ENCODE measurements at regions not wholly inside any gene's neighbourhood (a gene's known extent, or its start where the extent isn't known, plus 50 kb on each side); places are given as distances from the start of the nearest gene placed in this dataset.

- Histone ChIP-seq H3K9me3 (no peaks in the 10 kb centered on the region), H3K36me3 (no peaks in the 10 kb centered on the region), H3K4me1 (peaks cover 0 to 11% (median 6%) of the 10 kb centered on the region in 4 donors), H3K27ac (no peak overlapping the region), H3K27me3 (no peaks in the 10 kb centered on the region), H3K4me3 (no peak overlapping the region)
- no peak for DNase-seq
- WGBS, 2 donors, result 59 to 66% methylated on average over 2 of the region's 2 CpGs
- TF ChIP-seq POLR2A (IDR thresholded peaks at IDR 0.05) (no peak), POLR2AphosphoS5 (IDR thresholded peaks at IDR 0.05) (no peak), EP300 (IDR thresholded peaks at IDR 0.05) (no peak), CTCF (IDR thresholded peaks at IDR 0.05) (no peak)
- intact Hi-C loops (cut with DNase I), result no loop called here
Measured at GRCh38 chr1:83102630-83103071, 896.3 kb downstream of the TTLL7 start.

GRCh38 chr1:83101406-83101805 is 897.5 kb downstream of the TTLL7 start:
- H3K9me3 ChIP-seq, result no peaks in the 10 kb centered on the region
- intact Hi-C loops (cut with DNase I), result no loop called here
- no peak overlapping the region for H3K27ac ChIP-seq
- no peak for TF ChIP-seq CTCF (IDR thresholded peaks at IDR 0.05)
- TF ChIP-seq POLR2A (IDR thresholded peaks at IDR 0.05), result no peak
- TF ChIP-seq POLR2AphosphoS5 (IDR thresholded peaks at IDR 0.05), result no peak
- TF ChIP-seq EP300 (IDR thresholded peaks at IDR 0.05), result no peak
- H3K27me3 ChIP-seq, result no peaks in the 10 kb centered on the region
- H3K36me3 ChIP-seq, result no peaks in the 10 kb centered on the region
- WGBS, 2 donors, result 73 to 83% methylated on average over 4 of the region's 4 CpGs
- H3K4me1 ChIP-seq, result peaks cover 0 to 11% (median 6%) of the 10 kb centered on the region in 4 donors
- DNase-seq, result no peak
- no peak overlapping the region for H3K4me3 ChIP-seq

GRCh38 chr1:83100133-83100532 is 898.8 kb downstream of the TTLL7 start:
- intact Hi-C loops (cut with DNase I), result no loop called here

GRCh38 chr1:83098791-83099190 is 900.1 kb downstream of the TTLL7 start:
- Histone ChIP-seq H3K4me3 (no peak overlapping the region), H3K27me3 (no peaks in the 10 kb centered on the region), H3K36me3 (no peaks in the 10 kb centered on the region), H3K27ac (no peak overlapping the region), H3K9me3 (no peaks in the 10 kb centered on the region), H3K4me1 (peaks cover 0 to 11% (median 6%) of the 10 kb centered on the region in 4 donors)
- TF ChIP-seq CTCF (IDR thresholded peaks at IDR 0.05) (no peak), POLR2A (IDR thresholded peaks at IDR 0.05) (no peak), POLR2AphosphoS5 (IDR thresholded peaks at IDR 0.05) (no peak), EP300 (IDR thresholded peaks at IDR 0.05) (no peak)
- WGBS, 2 donors, result 19 to 63% methylated on average over 1 of the region's 1 CpG
- no peak for DNase-seq
- intact Hi-C loops (cut with DNase I), result no loop called here

More at GRCh38 chr1:83100133-83100532, 898.8 kb downstream of the TTLL7 start:
- Histone ChIP-seq H3K9me3 (no peaks in the 10 kb centered on the region), H3K27ac (no peak overlapping the region), H3K27me3 (no peaks in the 10 kb centered on the region), H3K4me1 (peaks cover 0 to 11% (median 6%) of the 10 kb centered on the region in 4 donors), H3K36me3 (no peaks in the 10 kb centered on the region), H3K4me3 (no peak overlapping the region)
- TF ChIP-seq POLR2AphosphoS5 (IDR thresholded peaks at IDR 0.05), result no peak
- TF ChIP-seq EP300 (IDR thresholded peaks at IDR 0.05), result no peak
- TF ChIP-seq CTCF (IDR thresholded peaks at IDR 0.05), result no peak
- TF ChIP-seq POLR2A (IDR thresholded peaks at IDR 0.05), result no peak
- no peak for DNase-seq
- WGBS, 2 donors, result 95 to 96% methylated on average over 2 of the region's 2 CpGs

- no peak for DNase-seq
- no peaks in the 10 kb centered on the region for H3K9me3 ChIP-seq
- TF ChIP-seq POLR2A (IDR thresholded peaks at IDR 0.05), result no peak
- no peak for TF ChIP-seq CTCF (IDR thresholded peaks at IDR 0.05)
- no peak for TF ChIP-seq EP300 (IDR thresholded peaks at IDR 0.05)
- TF ChIP-seq POLR2AphosphoS5 (IDR thresholded peaks at IDR 0.05), result no peak
- no peak overlapping the region for H3K4me3 ChIP-seq
- peaks cover 0 to 9% (median 6%) of the 10 kb centered on the region in 4 donors for H3K4me1 ChIP-seq
- intact Hi-C loops (cut with DNase I), result no loop called here
- 73 to 77% methylated on average over 3 of the region's 3 CpGs for WGBS, 2 donors
- H3K27ac ChIP-seq, result no peak overlapping the region
- H3K36me3 ChIP-seq, result no peaks in the 10 kb centered on the region
- H3K27me3 ChIP-seq, result no peaks in the 10 kb centered on the region
Measured at GRCh38 chr1:83098131-83098530, 900.8 kb downstream of the TTLL7 start.
